SKM-1 (cell line): ENCODE measurements at regions not wholly inside any gene's neighbourhood (a gene's known extent, or its start where the extent isn't known, plus 50 kb on each side); places are given as distances from the start of the nearest gene placed in this dataset.
A peak's percentile ranks its signal among the peaks of the same experiment; 100 is the strongest.

Experiments used
- DNase-seq: peaks from one replicate; lab custom pipeline; 2025; ENCODE audit not compliant: unreplicated experiment; lab: John Stamatoyannopoulos, UW

DNA sequence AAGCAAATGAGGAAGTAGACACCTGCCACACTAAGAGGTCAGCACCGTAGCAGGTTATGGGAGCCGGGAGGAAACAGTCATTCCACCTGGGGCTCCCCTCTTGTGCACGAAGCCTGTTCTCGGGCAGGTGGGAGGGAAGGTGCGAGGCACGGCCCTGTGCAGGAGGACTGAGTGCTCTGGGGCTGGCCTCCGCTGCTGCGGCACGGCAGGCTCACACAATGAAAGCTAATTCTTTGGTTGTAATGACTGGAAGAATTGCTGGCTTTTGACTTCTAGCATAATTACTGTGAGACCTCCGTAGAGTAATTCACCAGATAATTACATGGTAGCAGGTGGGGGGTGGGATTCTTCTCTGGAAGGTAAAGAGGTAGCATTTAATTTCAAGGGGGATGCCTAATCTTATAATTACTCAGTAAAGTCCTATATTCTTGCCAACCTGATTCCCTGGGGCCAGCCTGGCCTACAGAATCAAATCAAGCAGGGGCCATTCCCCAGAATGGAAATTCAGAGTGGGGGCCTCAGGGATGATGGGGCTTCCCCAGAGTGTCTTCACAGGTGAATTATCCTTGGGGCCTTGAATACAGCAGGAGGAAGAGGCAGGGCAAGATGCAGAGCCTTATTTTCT lies 129.1 kb downstream of the TPRA1 start:
- DNase-seq, result no peak

GRCh38 chr3:127459891-127460290 lies 130.6 kb downstream of the TPRA1 start:
- DNase-seq, result no peak

DNA sequence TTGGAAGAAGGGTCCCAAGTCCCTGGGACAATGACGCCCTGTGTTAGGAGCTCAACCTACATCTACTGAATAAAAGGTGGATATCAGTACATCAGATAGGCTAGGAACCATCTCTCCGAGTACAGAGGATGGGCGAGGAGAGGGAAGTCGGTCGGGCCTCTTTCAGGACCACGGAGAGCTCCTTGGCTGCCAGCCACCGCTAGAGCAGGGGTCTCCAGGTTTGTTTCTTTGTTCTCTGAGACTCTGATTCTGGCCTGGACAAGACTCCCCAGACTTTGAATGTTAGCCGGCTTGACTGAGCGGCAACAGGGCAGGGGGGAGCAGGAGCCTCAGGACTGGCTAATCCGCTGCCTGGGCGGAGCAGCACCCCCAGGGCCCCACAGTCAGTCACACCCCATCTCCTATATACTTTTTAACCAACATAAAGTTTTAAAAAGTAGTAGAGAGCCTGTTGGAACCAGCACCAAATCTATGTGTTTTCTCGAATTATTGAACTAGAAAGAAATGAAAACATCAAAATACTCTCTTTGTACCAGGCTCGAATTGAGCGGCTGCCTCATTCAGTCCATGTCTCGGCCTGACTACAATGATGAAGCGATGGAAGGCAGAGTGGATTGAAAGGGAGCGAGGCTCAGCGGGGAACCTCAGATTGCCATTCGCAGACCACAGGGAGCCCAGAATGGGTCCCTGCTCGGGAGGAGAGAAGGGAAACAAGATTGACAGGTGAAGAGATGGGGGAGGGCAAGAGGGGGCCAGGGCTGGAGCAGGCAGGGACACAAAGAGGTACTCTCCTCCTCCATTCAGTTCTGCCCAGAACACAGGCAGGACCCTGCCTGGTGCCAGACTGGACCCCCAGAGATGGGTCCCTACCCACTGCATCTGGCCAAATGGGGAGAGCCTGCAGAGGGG lies 131.6 kb downstream of the TPRA1 start:
- no peak for DNase-seq

DNA sequence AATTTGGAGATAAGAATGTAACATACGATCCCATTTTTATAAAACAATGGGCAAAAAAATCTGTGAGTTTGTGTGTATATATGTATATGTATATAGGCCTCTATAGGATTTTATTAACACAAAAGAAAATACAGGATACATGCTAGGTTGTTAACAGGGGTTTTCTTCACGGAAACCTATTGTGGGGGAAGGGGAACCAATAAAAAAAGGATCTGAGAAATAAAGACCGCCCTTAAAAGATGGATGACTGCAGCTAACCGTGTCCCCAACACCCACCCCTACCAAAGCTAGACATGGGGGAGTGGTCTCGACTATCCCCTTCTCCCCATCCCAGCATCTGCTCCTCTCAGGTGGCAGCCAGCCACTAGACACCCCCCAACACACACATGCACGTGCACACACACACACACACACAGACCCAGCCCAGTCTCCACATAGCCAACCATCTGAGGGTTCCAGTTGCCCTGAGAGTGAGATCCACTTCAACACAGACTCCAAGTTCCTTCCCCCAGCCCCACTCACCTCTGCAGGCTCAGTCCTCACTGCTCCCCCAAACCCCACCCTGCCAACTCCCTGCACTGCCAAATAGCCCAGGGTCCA lies 132.9 kb downstream of the TPRA1 start:
- no peak for DNase-seq

DNA sequence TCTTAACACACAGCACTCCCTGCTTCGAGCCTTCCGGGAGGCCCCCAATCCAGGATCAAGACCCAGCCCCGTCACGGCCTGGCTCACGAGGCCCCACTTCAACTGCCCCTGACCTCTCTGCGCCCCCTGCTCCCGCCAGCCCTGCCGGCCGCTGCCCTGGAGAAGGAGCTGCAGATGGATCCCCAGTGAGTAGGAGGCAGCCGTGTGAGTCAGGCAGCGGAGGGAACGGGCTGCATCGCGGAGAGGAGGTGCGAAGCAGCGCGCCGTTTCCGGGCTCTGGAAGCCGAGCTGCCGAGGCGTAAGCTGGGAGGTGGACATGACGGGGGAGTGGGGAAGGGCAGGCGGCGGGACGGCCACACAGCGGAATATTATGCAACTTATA lies 133.4 kb downstream of the TPRA1 start:
- no peak for DNase-seq

DNA sequence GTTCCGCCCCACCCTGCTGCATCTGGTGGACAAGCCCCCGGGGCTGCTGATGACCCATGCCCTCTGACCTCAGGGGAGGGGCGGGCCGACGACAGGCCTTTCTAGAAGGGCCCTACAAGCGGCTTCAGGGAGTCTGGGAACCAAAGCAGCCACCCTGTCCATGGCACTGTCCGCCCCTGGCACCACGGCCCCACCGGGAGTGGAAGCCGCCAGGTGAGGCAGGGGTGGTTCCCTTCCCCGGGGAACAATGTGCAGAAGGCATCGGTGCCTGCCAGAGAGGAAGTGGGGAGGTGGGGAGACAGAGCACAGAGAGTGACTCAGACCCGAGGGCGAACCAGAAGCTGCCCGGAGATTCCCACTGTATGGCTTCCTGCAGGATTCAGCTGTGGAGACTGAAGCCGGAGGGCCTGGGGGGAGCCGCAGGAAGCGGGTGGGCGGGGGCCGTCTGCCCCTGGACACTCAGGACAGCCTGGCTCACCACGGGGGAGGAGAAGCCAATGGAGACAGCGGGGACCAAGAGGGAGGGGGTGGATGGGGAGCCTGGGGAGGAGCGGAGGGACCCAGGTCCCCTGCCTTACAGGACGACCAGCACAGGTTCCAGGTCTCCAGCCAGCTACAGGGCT lies 134.0 kb downstream of the TPRA1 start:
- DNase-seq, result no peak

- peak; percentile 18 for DNase-seq
Measured at GRCh38 chr3:127455541-127456450, 134.7 kb downstream of the TPRA1 start.

DNA sequence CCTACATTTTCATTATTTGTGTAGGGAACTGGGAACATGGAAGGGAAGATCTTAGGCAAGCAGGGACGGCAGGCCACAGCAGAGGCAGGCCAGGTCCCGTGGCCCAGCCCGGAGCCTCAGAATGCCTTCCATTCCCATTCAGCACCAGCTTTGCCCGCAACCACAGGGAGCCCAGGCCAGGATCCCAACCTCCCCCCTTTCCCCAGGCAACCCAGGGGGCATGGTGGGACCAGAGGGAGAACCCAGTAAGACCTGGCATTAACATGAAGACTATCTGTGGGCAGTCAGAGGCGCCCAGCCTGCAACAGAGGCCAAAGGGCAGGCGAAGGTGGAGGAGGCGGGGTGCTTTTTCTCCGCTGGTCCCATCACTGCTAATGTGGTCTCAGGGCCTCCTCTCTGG lies 135.6 kb downstream of the TPRA1 start:
- no peak for DNase-seq

DNA sequence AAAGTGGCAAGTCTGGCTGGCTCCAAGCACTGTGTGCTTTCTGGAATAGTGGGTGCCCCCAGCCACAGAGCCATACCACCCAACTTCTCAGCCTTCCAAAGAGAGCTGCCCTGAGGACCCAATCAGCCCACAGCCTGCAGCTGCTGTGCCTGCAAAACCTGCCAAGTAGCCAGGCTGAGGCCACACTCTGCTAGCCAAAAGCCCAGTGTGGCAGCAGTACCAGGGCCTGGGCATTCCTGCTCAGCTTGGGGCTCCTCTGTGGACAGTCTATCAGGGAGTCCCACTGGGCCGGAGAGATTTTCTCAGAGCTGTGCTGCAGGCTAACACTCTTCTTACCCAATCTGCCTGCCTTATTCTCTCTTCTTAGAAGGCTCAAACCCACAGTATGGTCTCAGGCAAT lies 136.5 kb downstream of the TPRA1 start:
- no peak for DNase-seq

GRCh38 chr3:127452321-127452821 lies 138.2 kb downstream of the TPRA1 start:
- no peak for DNase-seq

DNA sequence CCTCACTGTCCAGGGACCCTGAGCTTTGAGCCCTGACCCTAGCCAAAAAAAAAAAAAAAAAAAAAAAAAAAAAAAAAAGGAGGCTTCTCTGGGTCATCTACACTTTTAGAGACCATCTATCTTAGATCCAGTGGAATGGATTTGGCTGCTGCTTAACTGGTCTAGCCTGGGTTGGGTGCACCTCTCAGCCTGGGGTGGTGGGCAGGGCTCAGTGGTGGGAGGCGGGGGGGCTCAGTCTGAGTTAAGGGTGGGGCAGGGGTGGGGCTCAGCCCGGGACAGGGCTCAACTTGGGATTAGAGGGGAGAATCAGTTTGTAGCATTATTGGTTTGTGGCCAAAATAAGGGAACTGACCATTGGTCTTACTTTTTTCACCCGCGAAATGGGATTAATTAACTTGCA lies 139.2 kb downstream of the TPRA1 start:
- no peak for DNase-seq

GRCh38 chr3:127450331-127450730 lies 140.2 kb downstream of the TPRA1 start:
- no peak for DNase-seq

DNA sequence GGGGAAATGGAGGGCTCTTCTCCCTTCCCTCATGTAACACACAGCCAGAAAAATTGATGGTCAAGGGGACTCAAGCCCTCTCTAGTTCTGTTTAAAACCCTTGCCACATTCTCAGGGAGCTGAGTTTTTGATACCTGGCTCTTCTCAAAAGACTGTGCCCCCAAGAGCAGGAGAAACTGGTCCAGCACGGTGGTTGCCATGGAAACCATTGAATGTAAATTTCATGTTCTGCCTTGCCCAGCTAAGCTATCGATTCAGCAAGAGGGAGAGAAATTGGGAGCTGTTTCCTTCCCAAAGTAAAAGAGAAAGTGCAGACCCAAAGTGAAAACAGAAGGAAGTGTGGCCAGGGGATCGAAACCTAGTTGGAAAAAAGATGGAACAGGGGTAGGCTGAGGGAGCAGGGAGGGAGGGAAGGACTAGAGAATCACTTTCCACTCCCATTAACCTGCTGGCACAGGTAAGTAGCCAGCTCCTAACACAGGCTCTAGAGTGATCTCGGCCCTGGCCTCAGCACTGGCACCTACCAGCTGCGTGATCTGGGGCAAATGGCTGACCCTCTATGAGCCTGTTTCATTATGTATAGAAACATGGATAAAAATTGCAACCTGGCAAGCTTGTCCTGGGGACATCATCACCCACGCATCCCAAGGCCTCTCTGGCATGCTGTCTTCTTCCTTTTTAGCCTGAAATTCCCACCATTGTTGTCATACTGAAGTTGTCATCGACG lies 140.9 kb downstream of the TPRA1 start:
- DNase-seq, result no peak

- DNase-seq, result no peak
Measured at GRCh38 chr3:127448671-127449070, 141.9 kb downstream of the TPRA1 start.

- no peak for DNase-seq
Measured at GRCh38 chr3:127448161-127448561, 142.4 kb downstream of the TPRA1 start.

GRCh38 chr3:127446756-127447155 lies 143.8 kb downstream of the TPRA1 start:
- DNase-seq, result no peak

GRCh38 chr3:127445581-127446343 lies 144.8 kb downstream of the TPRA1 start:
- no peak for DNase-seq

DNA sequence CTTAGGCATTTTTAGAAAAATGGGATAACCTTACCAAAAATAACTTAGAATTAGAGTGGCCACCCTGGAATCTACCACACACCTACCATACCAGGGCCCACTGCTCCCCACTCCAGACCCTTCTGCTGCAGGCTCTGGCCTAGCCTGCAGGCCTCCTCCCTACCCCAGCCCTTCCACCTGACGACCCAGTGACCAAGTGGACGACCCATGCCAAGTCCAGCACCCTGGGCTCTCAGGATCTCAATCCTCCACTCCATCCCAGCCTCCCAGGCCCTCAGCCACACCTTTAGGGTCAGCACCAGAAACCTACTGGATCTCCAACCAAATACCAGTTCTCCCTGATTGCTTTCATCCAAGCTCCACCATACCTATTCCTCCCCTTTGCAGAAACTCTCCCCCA lies 145.8 kb downstream of the TPRA1 start:
- no peak for DNase-seq
